RCC 7860 (cell line): ENCODE measurements at regions not wholly inside any gene's neighbourhood (a gene's known extent, or its start where the extent isn't known, plus 50 kb on each side); places are given as distances from the start of the nearest gene placed in this dataset.
A peak's percentile ranks its signal among the peaks of the same experiment; 100 is the strongest.

Experiments
- DNase-seq: peaks from one replicate; pipeline ENCODE4 v3.0.0-alpha.2; 2015; ENCODE audit warnings: low spot score
- FAIRE-seq: peaks from 2 replicates; lab custom pipeline; 2012; peaks lifted over from hg19 to GRCh38; lab: Jason Lieb, UNC

GRCh38 chr12:91394903-91395302, 212.3 kb upstream of the DCN start:
- DNase-seq (no peak), FAIRE-seq (no peak)

- no peak for FAIRE-seq
These were observed 206.0 kb upstream of the DCN start for GRCh38 chr12:91388573-91388972.

GRCh38 chr12:91387461-91388134, 205.0 kb upstream of the DCN start:
- FAIRE-seq: no peak
- DNase-seq: no peak

More at GRCh38 chr12:91388573-91388972, 206.0 kb upstream of the DCN start:
- DNase-seq: no peak

- DNase-seq (no peak), FAIRE-seq (no peak)
These were observed 202.2 kb upstream of the DCN start for GRCh38 chr12:91384806-91385205.

GRCh38 chr12:91384366-91384765, 201.7 kb upstream of the DCN start:
- DNase-seq (no peak), FAIRE-seq (no peak)

- DNase-seq (no peak), FAIRE-seq (no peak)
These were observed 200.5 kb upstream of the DCN start for GRCh38 chr12:91383099-91383498.

- DNase-seq (peak; percentile 25), FAIRE-seq (no peak)
These were observed 199.5 kb upstream of the DCN start for GRCh38 chr12:91382081-91382543.

GRCh38 chr12:91381309-91381804, 198.7 kb upstream of the DCN start:
- FAIRE-seq (no peak), DNase-seq (no peak)

GRCh38 chr12:91380631-91381030, 198.0 kb upstream of the DCN start:
- no peak for DNase-seq

GRCh38 chr12:91379051-91379775, 196.6 kb upstream of the DCN start:
- FAIRE-seq (no peak), DNase-seq (no peak)

More at GRCh38 chr12:91380631-91381030, 198.0 kb upstream of the DCN start:
- FAIRE-seq: no peak

GRCh38 chr12:91377436-91377835, 194.8 kb upstream of the DCN start:
- DNase-seq (no peak), FAIRE-seq (no peak)

GRCh38 chr12:91373086-91373485, 190.5 kb upstream of the DCN start:
- DNase-seq: no peak
- no peak for FAIRE-seq

- DNase-seq (no peak), FAIRE-seq (no peak)
These were observed 187.7 kb upstream of the DCN start for GRCh38 chr12:91370086-91370868.

- FAIRE-seq (no peak), DNase-seq (no peak)
These were observed 186.0 kb upstream of the DCN start for GRCh38 chr12:91368613-91369012.

- FAIRE-seq (no peak), DNase-seq (no peak)
These were observed 184.7 kb upstream of the DCN start for GRCh38 chr12:91367234-91367849.

- FAIRE-seq (no peak), DNase-seq (no peak)
These were observed 182.0 kb upstream of the DCN start for GRCh38 chr12:91364471-91365184.

- FAIRE-seq: peak; percentile 68
- peak; percentile 10 for DNase-seq
These were observed 179.2 kb upstream of the DCN start for GRCh38 chr12:91361864-91362263.

- FAIRE-seq: no peak
- DNase-seq: no peak
These were observed 174.8 kb upstream of the DCN start for GRCh38 chr12:91357381-91357780.

- DNase-seq: no peak
- no peak for FAIRE-seq
These were observed 173.8 kb upstream of the DCN start for GRCh38 chr12:91356405-91356804.
